Jurkat, Clone E6-1 (cell line): ENCODE measurements at regions not wholly inside any gene's neighbourhood (a gene's known extent, or its start where the extent isn't known, plus 50 kb on each side); places are given as distances from the start of the nearest gene placed in this dataset.
"Not testable (repeated sequence)": the region's sequence is repeated elsewhere in the genome, so short reads cannot be mapped to it uniquely, and the experiment has no call there.

Source experiments
- DNase-seq: peaks from one replicate; pipeline ENCODE4 v3.0.0-alpha.2; 2011; ENCODE audit warnings: low read depth, low spot score
- H3K4me3 ChIP-seq: 2 replicates; pipeline ENCODE4 v1.5.1; 2011; ENCODE audit warnings: mild to moderate bottlenecking, low read length, control low read depth, moderate library complexity

- DNase-seq = no peak
- no peak overlapping the region for H3K4me3 ChIP-seq
Observed at GRCh38 chr7:94294471-94295131, 100.1 kb upstream of the COL1A2 start.

- no peak for DNase-seq
- H3K4me3 ChIP-seq = no peak overlapping the region
Observed at GRCh38 chr7:94295850-94296249, 98.8 kb upstream of the COL1A2 start.

GRCh38 chr7:94296881-94297280, 97.8 kb upstream of the COL1A2 start:
- no peak overlapping the region for H3K4me3 ChIP-seq
- no peak for DNase-seq

GRCh38 chr7:94297397-94297838, 97.3 kb upstream of the COL1A2 start:
- H3K4me3 ChIP-seq = no peak overlapping the region
- DNase-seq = no peak

- no peak overlapping the region for H3K4me3 ChIP-seq
- DNase-seq = no peak
Observed at GRCh38 chr7:94298943-94299342, 95.8 kb upstream of the COL1A2 start.

GRCh38 chr7:94300176-94300835, 94.4 kb upstream of the COL1A2 start:
- no peak for DNase-seq
- H3K4me3 ChIP-seq = no peak overlapping the region

- no peak overlapping the region for H3K4me3 ChIP-seq
Observed at GRCh38 chr7:94301024-94301586, 93.6 kb upstream of the COL1A2 start.

GRCh38 chr7:94303118-94303517, 91.6 kb upstream of the COL1A2 start:
- DNase-seq = no peak

More at GRCh38 chr7:94301024-94301586, 93.6 kb upstream of the COL1A2 start:
- no peak for DNase-seq

GRCh38 chr7:94303695-94304094, 91.0 kb upstream of the COL1A2 start:
- H3K4me3 ChIP-seq = no peak overlapping the region
- DNase-seq = no peak

More at GRCh38 chr7:94303118-94303517, 91.6 kb upstream of the COL1A2 start:
- no peak overlapping the region for H3K4me3 ChIP-seq

- no peak overlapping the region for H3K4me3 ChIP-seq
- DNase-seq = no peak
Observed at GRCh38 chr7:94304878-94305277, 89.8 kb upstream of the COL1A2 start.

GRCh38 chr7:94305836-94306235, 88.9 kb upstream of the COL1A2 start:
- DNase-seq = no peak
- H3K4me3 ChIP-seq = no peak overlapping the region

- H3K4me3 ChIP-seq = no peak overlapping the region
- no peak for DNase-seq
Observed at GRCh38 chr7:94307399-94308048, 87.2 kb upstream of the COL1A2 start.

GRCh38 chr7:94311515-94311914, 83.2 kb upstream of the COL1A2 start:
- no peak for DNase-seq

GRCh38 chr7:94313926-94314325, 80.8 kb upstream of the COL1A2 start:
- no peak overlapping the region for H3K4me3 ChIP-seq
- DNase-seq = no peak

More at GRCh38 chr7:94311515-94311914, 83.2 kb upstream of the COL1A2 start:
- no peak overlapping the region for H3K4me3 ChIP-seq

GRCh38 chr7:94314413-94315410, 80.0 kb upstream of the COL1A2 start:
- no peak for DNase-seq
- no peak overlapping the region for H3K4me3 ChIP-seq

- DNase-seq, H3K4me3 ChIP-seq: not testable (repeated sequence)
Observed at GRCh38 chr7:94321138-94321537, 73.6 kb upstream of the COL1A2 start.

- no peak overlapping the region for H3K4me3 ChIP-seq
- DNase-seq = no peak
Observed at GRCh38 chr7:94323844-94324243, 70.9 kb upstream of the COL1A2 start.

- DNase-seq = no peak
- H3K4me3 ChIP-seq = no peak overlapping the region
Observed at GRCh38 chr7:94324380-94325121, 70.1 kb upstream of the COL1A2 start.
